Muscle of back (tissue), 3 donors: ENCODE measurements at regions not wholly inside any gene's neighbourhood (a gene's known extent, or its start where the extent isn't known, plus 50 kb on each side); places are given as distances from the start of the nearest gene placed in this dataset.
"Not testable (repeated sequence)": the region's sequence is repeated elsewhere in the genome, so short reads cannot be mapped to it uniquely, and the experiment has no call there.

Source experiments
- DNase-seq, 3 donors: peaks; one replicate each; pipeline versions ENCODE4 v3.0.0 to v3.0.0-alpha.2; 2013

GRCh38 chr9:21597284-21597683, 115.2 kb upstream of the IFNE start:
- no peak for DNase-seq

- DNase-seq: no peak
Measured at GRCh38 chr9:21598749-21599148, 116.6 kb upstream of the IFNE start.

- peak in 1 of 3 donors; percentile 83 for DNase-seq
Measured at GRCh38 chr9:21605489-21605931, 123.4 kb upstream of the IFNE start.

GRCh38 chr9:21607576-21607975, 125.5 kb upstream of the IFNE start:
- DNase-seq: no peak

- no peak for DNase-seq
Measured at GRCh38 chr9:21608200-21608599, 126.1 kb upstream of the IFNE start.

- DNase-seq: no peak
Measured at GRCh38 chr9:21609506-21609905, 127.4 kb upstream of the IFNE start.

- no peak for DNase-seq
Measured at GRCh38 chr9:21611891-21612290, 129.8 kb upstream of the IFNE start.

GRCh38 chr9:21615018-21615417, 132.9 kb upstream of the IFNE start:
- no peak for DNase-seq

- no peak for DNase-seq
Measured at GRCh38 chr9:21615446-21615845, 133.3 kb upstream of the IFNE start.

GRCh38 chr9:21616082-21616778, 134.1 kb upstream of the IFNE start:
- peak in 1 of 3 donors; percentile 81 for DNase-seq

GRCh38 chr9:21624675-21625644, 142.8 kb upstream of the IFNE start:
- no peak for DNase-seq

- DNase-seq: no peak
Measured at GRCh38 chr9:21626493-21626892, 144.4 kb upstream of the IFNE start.

- DNase-seq: not testable (repeated sequence)
Measured at GRCh38 chr9:21628954-21629353, 146.8 kb upstream of the IFNE start.

GRCh38 chr9:21634951-21635350, 152.8 kb upstream of the IFNE start:
- no peak for DNase-seq

GRCh38 chr9:21638104-21638503, 156.0 kb upstream of the IFNE start:
- no peak for DNase-seq

- peak in 1 of 3 donors; percentile 33 for DNase-seq
Measured at GRCh38 chr9:21653091-21653490, 149.3 kb upstream of the MTAP start.

GRCh38 chr9:21653589-21653988, 148.8 kb upstream of the MTAP start:
- no peak for DNase-seq

- DNase-seq: peak; percentile 30 to 57 (median 55)
Measured at GRCh38 chr9:21656776-21657674, 145.4 kb upstream of the MTAP start.

GRCh38 chr9:21657966-21658667, 144.3 kb upstream of the MTAP start:
- DNase-seq: no peak

GRCh38 chr9:21660976-21661375, 141.5 kb upstream of the MTAP start:
- DNase-seq: no peak

GRCh38 chr9:21661626-21662025, 140.8 kb upstream of the MTAP start:
- no peak for DNase-seq
